ENCODE measurements at regions not wholly inside any gene's neighbourhood (a gene's known extent, or its start where the extent isn't known, plus 50 kb on each side); places are given as distances from the start of the nearest gene placed in this dataset.

DNA sequence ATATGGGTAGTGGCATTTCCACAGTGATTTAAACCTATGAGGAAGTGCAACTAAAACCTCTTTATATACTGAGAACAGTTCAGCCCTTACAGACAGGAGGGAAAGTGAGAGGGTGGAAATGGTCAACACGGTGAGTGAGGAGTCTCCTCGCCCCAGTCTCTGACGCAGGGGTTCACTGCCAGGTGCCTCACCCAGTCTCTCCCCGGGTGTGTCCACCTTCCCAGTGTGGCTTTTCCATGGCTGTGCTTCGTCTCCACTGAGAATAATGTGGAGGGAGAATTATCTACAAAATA is 116.6 kb upstream of the TOP3B start:
- ATAC-seq (no peak), DNase-seq (ENCODE audit: low spot score) (no peak)

DNA sequence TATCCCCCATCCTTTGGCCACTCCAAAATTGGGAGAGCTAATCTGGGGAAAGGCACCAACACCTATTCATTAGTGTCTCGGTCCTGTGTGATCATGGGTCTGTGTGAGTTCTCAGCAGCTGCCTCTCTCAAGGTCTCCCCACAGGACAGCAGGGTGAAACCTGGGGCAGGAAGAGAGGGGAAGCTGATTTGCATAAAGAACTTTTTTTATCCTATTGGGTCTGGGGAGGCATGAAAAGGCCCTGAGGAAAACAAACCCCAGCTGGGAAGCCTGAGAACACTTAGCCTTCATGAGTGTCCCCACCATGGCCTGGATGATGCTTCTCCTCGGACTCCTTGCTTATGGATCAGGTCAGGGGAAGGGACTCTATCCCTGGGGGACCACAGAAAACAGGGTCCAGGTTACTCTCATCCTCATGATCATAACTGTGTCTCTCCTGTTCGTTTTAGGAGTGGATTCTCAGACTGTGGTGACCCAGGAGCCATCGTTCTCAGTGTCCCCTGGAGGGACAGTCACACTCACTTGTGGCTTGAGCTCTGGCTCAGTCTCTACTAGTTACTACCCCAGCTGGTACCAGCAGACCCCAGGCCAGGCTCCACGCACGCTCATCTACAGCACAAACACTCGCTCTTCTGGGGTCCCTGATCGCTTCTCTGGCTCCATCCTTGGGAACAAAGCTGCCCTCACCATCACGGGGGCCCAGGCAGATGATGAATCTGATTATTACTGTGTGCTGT is 116.0 kb upstream of the TOP3B start:
- DNase-seq (ENCODE audit: low spot score) (no peak), ATAC-seq (no peak)

DNA sequence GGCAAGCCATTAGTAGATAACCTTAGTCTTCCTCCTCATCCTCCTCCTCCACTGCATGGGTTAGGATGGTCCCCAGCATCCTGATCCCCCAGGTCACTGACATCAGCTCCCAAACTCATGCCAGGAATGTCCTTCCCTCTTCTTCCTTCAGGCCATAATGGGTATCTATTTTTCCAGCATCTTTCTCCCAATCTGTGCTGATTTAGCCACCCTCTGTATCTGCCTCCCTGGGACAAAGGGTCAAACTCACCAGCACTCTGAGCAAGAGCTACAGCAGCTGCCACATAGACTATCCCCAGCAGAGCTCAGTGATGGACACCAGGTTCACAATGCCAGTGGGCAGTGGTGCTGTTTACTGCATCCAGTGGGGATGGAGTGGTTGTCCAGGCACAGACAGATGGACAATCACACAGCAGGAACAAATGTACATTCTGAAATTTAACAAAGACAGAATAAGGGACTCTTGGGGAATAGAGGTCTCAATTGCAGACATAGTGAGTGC is 115.2 kb upstream of the TOP3B start:
- ATAC-seq: no peak
- DNase-seq (ENCODE audit: low spot score): no peak

DNA sequence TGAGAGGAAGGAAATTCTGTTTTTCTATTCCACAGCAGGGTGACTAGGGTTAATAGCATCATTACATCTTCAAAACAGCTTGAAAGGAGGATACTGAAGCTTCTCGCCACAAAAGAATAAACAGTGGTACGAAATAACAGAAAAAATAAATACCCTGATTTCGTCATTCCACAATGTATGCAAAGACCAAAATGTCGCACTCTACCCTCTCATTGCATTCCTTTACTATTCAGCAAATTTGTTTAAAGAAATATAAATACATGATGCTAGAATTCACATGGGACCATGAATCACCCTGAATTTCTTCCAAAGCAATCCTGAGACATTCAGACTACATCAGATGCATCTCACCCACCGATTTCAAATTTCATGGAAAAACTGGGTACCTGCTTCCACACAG is 112.3 kb upstream of the TOP3B start:
- no peak for DNase-seq (ENCODE audit: low spot score)
- no peak for ATAC-seq

- DNase-seq (ENCODE audit: low spot score): no peak
- ATAC-seq: no peak
Observed at GRCh38 chr22:22094514-22094913, 111.9 kb upstream of the TOP3B start.

- no peak for ATAC-seq
- no peak for DNase-seq (ENCODE audit: low spot score)
Observed at GRCh38 chr22:22093743-22094142, 111.2 kb upstream of the TOP3B start.

GRCh38 chr22:22092974-22093373 is 110.4 kb upstream of the TOP3B start:
- DNase-seq (ENCODE audit: low spot score) (no peak), ATAC-seq (no peak)

DNA sequence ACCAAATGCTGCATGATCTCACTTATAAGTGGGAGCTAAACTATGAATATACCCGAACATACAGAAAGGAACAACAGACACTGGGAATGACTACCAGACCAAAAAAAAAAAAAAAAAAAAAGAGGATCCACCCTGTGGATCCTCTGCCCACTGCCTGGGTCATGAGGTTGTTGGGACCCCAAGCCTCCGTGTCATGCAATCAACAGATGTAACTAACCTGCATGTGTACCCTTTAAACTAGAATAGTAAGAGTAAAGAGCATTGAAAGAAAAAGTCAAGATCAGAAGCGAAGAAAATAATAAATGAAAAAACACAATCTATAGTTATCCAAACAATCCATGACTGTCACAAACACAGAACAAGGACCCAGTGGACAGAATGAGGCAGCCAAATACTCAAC is 109.5 kb upstream of the TOP3B start:
- no peak for DNase-seq (ENCODE audit: low spot score)
- no peak for ATAC-seq

DNA sequence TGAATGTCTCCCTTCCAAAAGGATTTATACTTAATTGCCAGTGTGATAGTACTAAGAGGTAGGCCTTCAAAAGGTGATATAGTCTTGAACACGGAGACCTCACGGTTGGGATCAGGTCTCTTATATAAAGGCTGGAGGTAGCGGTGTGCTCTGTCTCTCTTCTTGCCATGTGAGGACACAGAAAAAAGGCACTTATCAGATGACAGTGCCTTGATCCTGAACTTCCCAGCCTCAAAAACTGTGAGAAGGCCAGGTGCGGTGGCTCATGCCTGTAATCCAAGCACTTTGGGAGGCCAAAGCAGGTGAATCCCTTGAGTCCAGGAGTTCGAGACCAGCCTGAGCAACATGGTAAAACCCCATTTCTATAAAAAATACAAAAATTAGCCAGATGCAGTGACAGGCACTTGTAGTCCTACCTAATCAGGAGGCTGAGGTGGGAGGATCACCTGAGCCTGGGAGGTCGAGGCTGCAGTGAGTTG is 108.9 kb upstream of the TOP3B start:
- DNase-seq (ENCODE audit: low spot score) (no peak), ATAC-seq (no peak)

DNA sequence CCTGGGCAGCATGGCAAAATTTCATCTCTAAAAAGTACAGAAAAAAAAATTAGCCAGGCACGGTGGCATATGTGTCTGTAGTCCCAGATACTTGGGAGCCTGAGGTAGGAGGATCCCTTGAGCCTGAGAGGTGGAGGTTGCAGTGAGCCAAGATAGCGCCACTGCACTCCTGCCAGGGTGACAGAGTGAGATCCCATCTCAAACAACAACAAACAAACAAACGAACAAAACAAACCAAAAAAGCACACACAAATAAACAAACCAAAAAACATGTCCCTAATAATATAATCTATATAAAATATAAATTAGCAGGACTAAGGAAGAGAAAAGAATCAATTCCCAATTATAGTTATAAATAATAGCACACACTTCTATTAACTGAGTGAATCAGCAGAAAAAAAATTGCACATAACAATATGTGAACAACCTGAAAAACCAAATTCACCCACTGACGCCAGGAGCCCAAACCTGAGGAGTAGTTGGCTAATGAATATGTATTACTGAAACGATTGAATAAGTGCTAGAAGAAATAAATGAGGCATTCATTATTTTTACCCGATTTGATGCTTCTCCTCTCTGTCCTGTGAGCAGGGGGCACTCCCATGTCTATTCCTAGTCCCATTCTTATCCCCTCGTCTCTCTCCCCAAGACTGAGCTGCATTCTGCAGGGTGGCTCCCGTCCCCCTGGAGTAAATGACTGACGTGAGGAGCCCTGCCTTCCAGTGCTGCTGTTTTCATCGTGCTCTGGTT is 108.2 kb upstream of the TOP3B start:
- DNase-seq (ENCODE audit: low spot score) (no peak), ATAC-seq (no peak)

DNA sequence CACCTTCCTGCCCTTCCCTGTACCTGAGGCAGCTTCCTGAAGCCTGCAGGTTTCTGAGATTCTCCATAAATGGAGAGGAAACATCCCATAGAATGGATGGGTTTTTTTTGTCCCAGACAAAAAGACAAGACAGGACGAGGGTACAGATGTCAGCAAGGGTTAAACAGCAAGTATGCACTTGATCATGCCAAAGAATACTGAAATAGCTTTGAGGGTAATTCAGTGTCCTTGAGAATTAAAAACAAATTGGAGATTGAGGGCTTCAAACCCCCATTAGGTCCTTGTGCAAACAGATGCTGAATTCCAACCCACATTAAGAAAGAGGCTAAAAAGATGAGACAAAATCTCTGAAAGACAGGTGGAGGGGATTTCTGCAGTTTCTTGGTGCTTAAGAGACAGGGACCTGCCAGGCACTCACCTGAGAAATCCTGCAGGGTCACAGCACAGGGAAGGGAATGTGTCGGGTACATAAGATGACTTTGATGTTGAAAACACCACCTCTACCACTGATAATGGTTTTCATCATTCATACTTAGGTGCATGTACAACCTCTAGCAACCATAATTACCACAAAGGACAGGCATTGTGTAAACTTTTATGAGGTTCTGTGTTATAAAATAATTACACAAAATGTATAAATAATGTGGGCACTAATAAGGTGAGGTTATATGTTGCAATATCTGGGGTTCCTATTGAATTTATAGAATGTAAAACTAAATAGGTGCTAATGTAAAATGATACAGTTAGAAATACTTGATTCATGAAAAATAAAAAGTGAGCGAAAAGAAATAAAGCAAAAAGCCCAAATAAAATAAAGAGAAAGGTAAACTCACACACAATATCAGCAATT is 107.1 kb upstream of the TOP3B start:
- DNase-seq (ENCODE audit: low spot score): no peak
- no peak for ATAC-seq

- DNase-seq (ENCODE audit: low spot score) (no peak), ATAC-seq (no peak)
Observed at GRCh38 chr22:22088658-22089458, 106.3 kb upstream of the TOP3B start.

- DNase-seq (ENCODE audit: low spot score): no peak
- peak; percentile 90 for ATAC-seq
Observed at GRCh38 chr22:22087854-22088657, 105.5 kb upstream of the TOP3B start.

DNA sequence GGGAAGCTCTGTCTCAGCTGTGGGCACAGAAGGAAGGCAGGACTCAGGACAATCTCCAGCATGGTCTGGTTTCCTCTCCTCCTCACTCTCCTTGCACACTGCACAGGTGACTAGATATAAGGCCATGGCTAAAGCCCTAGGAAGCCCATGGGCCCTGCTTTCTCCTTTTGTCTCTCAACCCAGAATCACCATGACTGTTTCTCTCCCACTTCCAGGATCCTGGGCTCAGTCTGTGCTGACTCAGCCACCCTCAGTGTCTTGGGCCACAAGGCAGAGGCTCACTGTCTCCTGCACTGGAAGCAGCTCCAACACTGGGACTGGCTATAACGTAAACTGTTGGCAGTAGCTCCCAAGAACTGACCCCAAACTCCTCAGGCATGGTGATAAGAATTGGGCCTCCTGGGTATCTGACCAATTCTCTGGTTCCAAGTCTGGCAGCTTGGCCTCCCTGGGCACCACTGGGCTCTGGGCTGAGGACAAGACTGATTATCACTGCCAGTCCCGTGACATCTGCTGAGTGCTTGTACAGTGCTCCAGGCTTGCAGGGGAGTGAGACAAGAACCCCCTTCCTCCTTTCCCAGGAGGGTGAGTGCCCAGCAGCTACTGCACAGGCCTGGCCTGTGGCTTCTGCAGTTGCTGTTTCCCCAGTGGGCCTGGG is 104.0 kb upstream of the TOP3B start:
- no peak for ATAC-seq
- no peak for DNase-seq (ENCODE audit: low spot score)

DNA sequence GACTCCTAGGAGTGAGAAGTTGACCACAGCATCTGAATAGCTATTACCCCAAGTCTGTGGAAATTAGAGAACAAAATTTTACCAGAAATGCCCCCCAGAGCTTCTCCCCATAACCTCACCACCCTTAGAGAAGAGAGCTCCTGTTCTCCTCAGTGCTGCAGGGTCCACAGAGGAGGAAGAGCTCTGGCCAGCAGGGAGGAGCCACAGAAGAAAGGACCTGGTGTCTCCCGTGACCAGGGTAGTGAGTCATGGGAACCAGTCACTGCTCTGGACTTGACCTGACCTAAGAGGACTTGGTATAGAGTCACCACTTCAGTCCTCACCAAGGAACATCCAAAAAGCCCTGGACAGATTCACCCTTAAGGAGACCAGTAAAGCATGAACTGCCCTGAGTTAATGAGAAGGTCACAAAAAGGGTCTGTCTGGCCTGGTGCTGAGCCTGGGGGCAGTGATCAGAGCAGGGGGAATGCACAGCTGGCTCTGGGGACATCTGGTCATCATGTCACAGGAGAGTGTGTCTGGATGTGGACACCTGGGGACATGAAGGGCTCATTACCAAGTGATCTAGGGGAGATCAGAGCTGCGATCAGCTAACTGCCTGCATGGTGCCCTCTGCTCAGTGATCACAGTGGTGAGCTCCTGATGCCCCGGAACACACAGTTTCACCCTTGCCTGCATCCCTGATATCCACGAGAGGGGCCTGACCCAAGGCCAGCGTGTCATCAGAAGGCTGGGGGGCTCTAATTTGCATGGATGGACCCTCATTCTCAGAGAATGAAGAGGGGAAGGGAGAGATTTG is 103.3 kb upstream of the TOP3B start:
- no peak for ATAC-seq
- DNase-seq (ENCODE audit: low spot score): no peak

- no peak for ATAC-seq
- DNase-seq (ENCODE audit: low spot score): no peak
Observed at GRCh38 chr22:22084089-22084711, 101.6 kb upstream of the TOP3B start.

DNA sequence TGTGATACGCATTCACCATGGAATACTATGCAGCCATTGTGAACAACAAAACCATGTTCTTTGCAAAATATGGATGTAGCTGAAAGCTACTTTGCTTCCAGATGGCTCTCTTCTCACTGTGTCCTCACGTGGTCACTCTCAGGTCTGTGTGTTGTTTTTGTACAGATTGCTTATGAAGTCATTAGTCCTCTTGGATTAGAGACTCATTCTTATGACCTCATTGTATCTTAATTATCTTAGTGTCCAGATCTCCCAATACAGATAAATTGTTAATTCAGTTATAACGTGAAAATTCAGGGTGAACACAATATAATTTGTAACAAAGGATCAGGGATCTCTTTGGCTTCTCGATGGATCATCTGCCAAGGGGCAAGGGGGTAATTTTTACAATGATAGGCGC is 100.4 kb upstream of the TOP3B start:
- DNase-seq (ENCODE audit: low spot score): no peak
- no peak for ATAC-seq

GRCh38 chr22:22082229-22082835 is 99.7 kb upstream of the TOP3B start:
- no peak for DNase-seq (ENCODE audit: low spot score)
- ATAC-seq: no peak
